Neural cell (in vitro differentiated cells): ENCODE measurements at regions not wholly inside any gene's neighbourhood (a gene's known extent, or its start where the extent isn't known, plus 50 kb on each side); places are given as distances from the start of the nearest gene placed in this dataset.

ENCODE experiments used
- CTCF ChIP-seq: fragments of 450-650 bp; IDR thresholded peaks from 2 replicates; pipeline ENCODE4 v1.5.1; 2014; ENCODE audit warnings: antibody characterized with exemption, mild to moderate bottlenecking, moderate library complexity; ENCODE audit not compliant: poor library complexity, severe bottlenecking
- EP300 ChIP-seq: fragments of 450-650 bp; conservative IDR thresholded peaks from 2 replicates; pipeline ENCODE4 v1.6.1; 2014; ENCODE audit warnings: antibody characterized with exemption, mild to moderate bottlenecking, moderate library complexity; ENCODE audit not compliant: poor library complexity, severe bottlenecking
- EZH2 ChIP-seq: fragments of 200-600, 300-800 bp; shearing (Covaris generic), sonication (generic); IDR thresholded peaks from 2 replicates; pipeline ENCODE4 v1.6.1; 2014; ENCODE audit warnings: antibody characterized with exemption, low read length, borderline replicate concordance, mild to moderate bottlenecking; ENCODE audit not compliant: insufficient read depth, poor library complexity, severe bottlenecking
- POLR2AphosphoS5 ChIP-seq: IDR thresholded peaks from 2 replicates; pipeline ENCODE4 v1.6.1; 2012
- RAD21 ChIP-seq: fragments of 450-650 bp; conservative IDR thresholded peaks from 2 replicates; pipeline ENCODE4 v1.6.1; 2014; ENCODE audit warnings: antibody characterized with exemption, mild to moderate bottlenecking, moderate library complexity
- REST ChIP-seq: IDR thresholded peaks from 2 replicates; pipeline ENCODE4 v1.6.1; 2012; ENCODE audit warnings: borderline replicate concordance
- SMC3 ChIP-seq: fragments of 450-650 bp; conservative IDR thresholded peaks from 2 replicates; pipeline ENCODE4 v1.6.1; 2014; ENCODE audit warnings: antibody characterized with exemption, mild to moderate bottlenecking, moderate library complexity; ENCODE audit not compliant: poor library complexity
- TAF1 ChIP-seq: IDR thresholded peaks from 2 replicates; pipeline ENCODE4 v1.6.1; 2012; ENCODE audit warnings: low read depth

DNA sequence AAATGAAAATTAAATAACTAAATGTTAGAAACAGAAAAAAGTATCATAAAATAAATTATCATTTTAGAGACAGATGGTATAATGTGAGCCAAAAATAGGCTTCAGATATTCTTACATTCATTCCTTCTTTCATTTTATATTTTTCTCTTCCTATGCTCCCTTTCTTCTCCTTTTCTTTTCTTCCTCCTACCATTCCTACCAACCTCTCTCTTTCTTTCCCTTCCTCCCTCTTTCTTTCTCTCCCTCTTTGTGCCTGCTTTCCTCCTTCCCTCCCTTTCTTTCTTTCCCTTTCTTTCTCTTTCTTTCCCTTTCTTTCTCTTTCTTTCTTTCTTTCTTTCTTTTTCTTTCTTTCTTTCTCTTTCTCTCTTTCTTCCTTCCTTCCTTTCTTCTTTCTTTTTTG lies 275.6 kb upstream of the ELAC2 start:
- TF ChIP-seq CTCF (no peak), POLR2AphosphoS5 (no peak), EP300 (no peak), RAD21 (no peak), SMC3 (no peak), EZH2 (no peak), TAF1 (no peak), REST (no peak)
